ENCODE measurements at regions not wholly inside any gene's neighbourhood (a gene's known extent, or its start where the extent isn't known, plus 50 kb on each side); places are given as distances from the start of the nearest gene placed in this dataset.

- no peak for DNase-seq (ENCODE audit: low read depth)
- TF ChIP-seq CTCF (conservative IDR thresholded peaks at IDR 0.05; ENCODE audit: low read depth, low read length), result no peak
- H3K4me3 ChIP-seq (ENCODE audit: low read depth, low read length), result no peak overlapping the region
These were observed 295.4 kb downstream of the BCOR start for GRCh38 chrX:39802354-39802753.

GRCh38 chrX:39802908-39803307, 294.9 kb downstream of the BCOR start:
- no peak for DNase-seq (ENCODE audit: low read depth)
- no peak for TF ChIP-seq CTCF (conservative IDR thresholded peaks at IDR 0.05; ENCODE audit: low read depth, low read length)
- no peak overlapping the region for H3K4me3 ChIP-seq (ENCODE audit: low read depth, low read length)

GRCh38 chrX:39805022-39805421, 292.7 kb downstream of the BCOR start:
- TF ChIP-seq CTCF (conservative IDR thresholded peaks at IDR 0.05; ENCODE audit: low read depth, low read length), result no peak
- no peak overlapping the region for H3K4me3 ChIP-seq (ENCODE audit: low read depth, low read length)
- DNase-seq (ENCODE audit: low read depth), result no peak

GRCh38 chrX:39805825-39806224, 291.9 kb downstream of the BCOR start:
- TF ChIP-seq CTCF (conservative IDR thresholded peaks at IDR 0.05; ENCODE audit: low read depth, low read length), result no peak
- DNase-seq (ENCODE audit: low read depth), result no peak
- no peak overlapping the region for H3K4me3 ChIP-seq (ENCODE audit: low read depth, low read length)

GRCh38 chrX:39808471-39808917, 289.3 kb downstream of the BCOR start:
- TF ChIP-seq CTCF (conservative IDR thresholded peaks at IDR 0.05; ENCODE audit: low read depth, low read length), result no peak
- DNase-seq (ENCODE audit: low read depth), result no peak
- H3K4me3 ChIP-seq (ENCODE audit: low read depth, low read length), result no peak overlapping the region

GRCh38 chrX:39809331-39809730, 288.4 kb downstream of the BCOR start:
- no peak for DNase-seq (ENCODE audit: low read depth)
- H3K4me3 ChIP-seq (ENCODE audit: low read depth, low read length), result no peak overlapping the region
- TF ChIP-seq CTCF (conservative IDR thresholded peaks at IDR 0.05; ENCODE audit: low read depth, low read length), result no peak

GRCh38 chrX:39810901-39811300, 286.9 kb downstream of the BCOR start:
- no peak for TF ChIP-seq CTCF (conservative IDR thresholded peaks at IDR 0.05; ENCODE audit: low read depth, low read length)
- H3K4me3 ChIP-seq (ENCODE audit: low read depth, low read length), result no peak overlapping the region
- no peak for DNase-seq (ENCODE audit: low read depth)
